ENCODE measurements at regions not wholly inside any gene's neighbourhood (a gene's known extent, or its start where the extent isn't known, plus 50 kb on each side); places are given as distances from the start of the nearest gene placed in this dataset.

DNA sequence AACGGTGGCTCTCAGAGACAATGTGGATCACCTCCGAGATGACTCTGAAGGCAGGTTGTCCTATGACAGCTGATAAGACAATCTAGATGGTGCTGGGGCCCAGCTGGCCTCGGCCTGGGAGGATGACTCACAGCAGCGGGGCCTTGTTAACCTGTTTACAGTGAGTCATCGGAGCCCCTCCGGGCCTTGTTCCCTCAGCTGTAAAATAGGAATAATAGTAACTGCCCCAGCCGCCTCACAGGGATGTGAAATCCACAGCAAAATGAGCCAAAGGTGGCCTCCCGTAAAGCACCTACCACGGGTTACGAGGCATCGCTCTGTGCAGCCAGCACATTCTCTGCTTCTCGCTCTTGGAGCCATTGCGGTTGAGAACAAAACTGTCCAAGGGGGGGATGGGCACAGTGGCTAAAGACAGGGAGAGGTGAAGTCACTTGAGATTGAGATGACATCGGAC is 88.6 kb upstream of the RASGRF1 start:
- Histone ChIP-seq H4K20me1 (ENCODE audit: insufficient read depth) (no peaks in the 10 kb centered on the region), H3K79me2 (ENCODE audit: insufficient read depth) (no peaks in the 10 kb centered on the region), H3K9ac (no peak overlapping the region), H2AFZ (ENCODE audit: low read depth) (no peak overlapping the region), H3K27ac (ENCODE audit: low read depth in 2 of 2, low read length in 1 of 2) (no peak overlapping the region), H3K4me2 (no peak overlapping the region), H3K9me3 (no peaks in the 10 kb centered on the region), H3K27me3 (ENCODE audit: insufficient read depth) (no peaks in the 10 kb centered on the region), H3K36me3 (replicated peaks in 1 of 2; ENCODE audit: control insufficient read depth in 1 of 2, insufficient read depth in 2 of 2, low read length in 1 of 2) (no peaks in the 10 kb centered on the region), H3F3A (replicated peaks; ENCODE audit: insufficient read depth) (no peaks in the 10 kb centered on the region), H3K4me3 (ENCODE audit: low read depth in 2 of 2, low read length in 1 of 2) (no peak overlapping the region), H3K9me2 (no peaks in the 10 kb centered on the region), H3K4me1 (ENCODE audit: control insufficient read depth in 1 of 2, insufficient read depth in 2 of 2, low read depth in 1 of 2, low read length in 1 of 2) (no peaks in the 10 kb centered on the region; a peak in 1 of 4 replicates)
- TF ChIP-seq, protein P1, sequence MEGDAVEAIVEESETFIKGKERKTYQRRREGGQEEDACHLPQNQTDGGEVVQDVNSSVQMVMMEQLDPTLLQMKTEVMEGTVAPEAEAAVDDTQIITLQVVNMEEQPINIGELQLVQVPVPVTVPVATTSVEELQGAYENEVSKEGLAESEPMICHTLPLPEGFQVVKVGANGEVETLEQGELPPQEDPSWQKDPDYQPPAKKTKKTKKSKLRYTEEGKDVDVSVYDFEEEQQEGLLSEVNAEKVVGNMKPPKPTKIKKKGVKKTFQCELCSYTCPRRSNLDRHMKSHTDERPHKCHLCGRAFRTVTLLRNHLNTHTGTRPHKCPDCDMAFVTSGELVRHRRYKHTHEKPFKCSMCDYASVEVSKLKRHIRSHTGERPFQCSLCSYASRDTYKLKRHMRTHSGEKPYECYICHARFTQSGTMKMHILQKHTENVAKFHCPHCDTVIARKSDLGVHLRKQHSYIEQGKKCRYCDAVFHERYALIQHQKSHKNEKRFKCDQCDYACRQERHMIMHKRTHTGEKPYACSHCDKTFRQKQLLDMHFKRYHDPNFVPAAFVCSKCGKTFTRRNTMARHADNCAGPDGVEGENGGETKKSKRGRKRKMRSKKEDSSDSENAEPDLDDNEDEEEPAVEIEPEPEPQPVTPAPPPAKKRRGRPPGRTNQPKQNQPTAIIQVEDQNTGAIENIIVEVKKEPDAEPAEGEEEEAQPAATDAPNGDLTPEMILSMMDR (IDR thresholded peaks at IDR 0.05): no peak
- TF ChIP-seq, protein P2, sequence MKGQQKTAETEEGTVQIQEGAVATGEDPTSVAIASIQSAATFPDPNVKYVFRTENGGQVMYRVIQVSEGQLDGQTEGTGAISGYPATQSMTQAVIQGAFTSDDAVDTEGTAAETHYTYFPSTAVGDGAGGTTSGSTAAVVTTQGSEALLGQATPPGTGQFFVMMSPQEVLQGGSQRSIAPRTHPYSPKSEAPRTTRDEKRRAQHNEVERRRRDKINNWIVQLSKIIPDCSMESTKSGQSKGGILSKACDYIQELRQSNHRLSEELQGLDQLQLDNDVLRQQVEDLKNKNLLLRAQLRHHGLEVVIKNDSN (IDR thresholded peaks at IDR 0.05; ENCODE audit: borderline replicate concordance, low read depth): no peak
- TF ChIP-seq TEAD4 (IDR thresholded peaks at IDR 0.05; ENCODE audit: borderline replicate concordance, insufficient read depth): no peak
- TF ChIP-seq, protein P3, sequence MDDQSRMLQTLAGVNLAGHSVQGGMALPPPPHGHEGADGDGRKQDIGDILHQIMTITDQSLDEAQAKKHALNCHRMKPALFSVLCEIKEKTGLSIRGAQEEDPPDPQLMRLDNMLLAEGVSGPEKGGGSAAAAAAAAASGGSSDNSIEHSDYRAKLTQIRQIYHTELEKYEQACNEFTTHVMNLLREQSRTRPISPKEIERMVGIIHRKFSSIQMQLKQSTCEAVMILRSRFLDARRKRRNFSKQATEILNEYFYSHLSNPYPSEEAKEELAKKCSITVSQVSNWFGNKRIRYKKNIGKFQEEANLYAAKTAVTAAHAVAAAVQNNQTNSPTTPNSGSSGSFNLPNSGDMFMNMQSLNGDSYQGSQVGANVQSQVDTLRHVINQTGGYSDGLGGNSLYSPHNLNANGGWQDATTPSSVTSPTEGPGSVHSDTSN (IDR thresholded peaks at IDR 0.05): no peak
- TF ChIP-seq FOXM1 (IDR thresholded peaks at IDR 0.05; ENCODE audit: low read depth): no peak
- peak; percentile 40; the same call in 1 of the 2 replicates for TF ChIP-seq FOSL2 (IDR thresholded peaks at IDR 0.05; ENCODE audit: borderline replicate concordance, low read depth)
- TF ChIP-seq GABPA (IDR thresholded peaks at IDR 0.05; ENCODE audit: low read depth): no peak
- no peak for TF ChIP-seq REST (IDR thresholded peaks at IDR 0.05; ENCODE audit: low read depth, low read length)
- no peak for TF ChIP-seq RFX5 (IDR thresholded peaks at IDR 0.05; ENCODE audit: low read length)
- no peak for TF ChIP-seq CHD2 (IDR thresholded peaks at IDR 0.05; ENCODE audit: low read length, partially characterized antibody)
- TF ChIP-seq JUND (IDR thresholded peaks at IDR 0.05): no peak
- peak; percentile 52; the same call in 1 of the 2 replicates for TF ChIP-seq TCF12 (IDR thresholded peaks at IDR 0.05)
- no peak for TF ChIP-seq RXRA (IDR thresholded peaks at IDR 0.05; ENCODE audit: borderline replicate concordance, low read depth)
- no peak for TF ChIP-seq MEF2A (IDR thresholded peaks at IDR 0.05; ENCODE audit: borderline replicate concordance, low read depth)
- no peak for TF ChIP-seq YY1 (IDR thresholded peaks at IDR 0.05; ENCODE audit: low read depth)
- no peak for TF ChIP-seq ELF1 (IDR thresholded peaks at IDR 0.05)
- no peak for TF ChIP-seq USF2 (IDR thresholded peaks at IDR 0.05; ENCODE audit: borderline replicate concordance, low read depth, low read length)
- ChIA-PET CTCF (interaction anchor here (22.9 kb wide), 1 partner anchor 151 kb away, joined by 629 read pairs; no protein-coding TSS in a partner anchor), POLR2A (no interaction called here)
- no peak for DNase-seq
- 53% methylated on average over 12 of the region's 14 CpGs for WGBS (ENCODE audit: low lambda C conversion rate)
